ENCODE measurements at regions not wholly inside any gene's neighbourhood (a gene's known extent, or its start where the extent isn't known, plus 50 kb on each side); places are given as distances from the start of the nearest gene placed in this dataset.

GRCh38 chr13:86038490-86038889, 239.3 kb upstream of the SLITRK6 start:
- Histone ChIP-seq H3K4me3 (replicated peaks in 1 of 3) (no peak overlapping the region), H3K27me3 (no peaks in the 10 kb centered on the region), H3K4me1 (no peaks in the 10 kb centered on the region), H3K9me3 (no peaks in the 10 kb centered on the region), H3K36me3 (no peaks in the 10 kb centered on the region), H3K27ac (no peak overlapping the region)
- intact Hi-C loops (cut with DNase I): no loop called here
- 83 to 86% methylated on average over 3 of the region's 3 CpGs for WGBS, 2 donors
- DNase-seq: no peak
- TF ChIP-seq, protein P1, sequence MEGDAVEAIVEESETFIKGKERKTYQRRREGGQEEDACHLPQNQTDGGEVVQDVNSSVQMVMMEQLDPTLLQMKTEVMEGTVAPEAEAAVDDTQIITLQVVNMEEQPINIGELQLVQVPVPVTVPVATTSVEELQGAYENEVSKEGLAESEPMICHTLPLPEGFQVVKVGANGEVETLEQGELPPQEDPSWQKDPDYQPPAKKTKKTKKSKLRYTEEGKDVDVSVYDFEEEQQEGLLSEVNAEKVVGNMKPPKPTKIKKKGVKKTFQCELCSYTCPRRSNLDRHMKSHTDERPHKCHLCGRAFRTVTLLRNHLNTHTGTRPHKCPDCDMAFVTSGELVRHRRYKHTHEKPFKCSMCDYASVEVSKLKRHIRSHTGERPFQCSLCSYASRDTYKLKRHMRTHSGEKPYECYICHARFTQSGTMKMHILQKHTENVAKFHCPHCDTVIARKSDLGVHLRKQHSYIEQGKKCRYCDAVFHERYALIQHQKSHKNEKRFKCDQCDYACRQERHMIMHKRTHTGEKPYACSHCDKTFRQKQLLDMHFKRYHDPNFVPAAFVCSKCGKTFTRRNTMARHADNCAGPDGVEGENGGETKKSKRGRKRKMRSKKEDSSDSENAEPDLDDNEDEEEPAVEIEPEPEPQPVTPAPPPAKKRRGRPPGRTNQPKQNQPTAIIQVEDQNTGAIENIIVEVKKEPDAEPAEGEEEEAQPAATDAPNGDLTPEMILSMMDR (IDR thresholded peaks at IDR 0.05): no peak
- no peak for TF ChIP-seq POLR2A (IDR thresholded peaks at IDR 0.05)

- WGBS, 2 donors: 6% methylated on average over 3 of the region's 3 CpGs
- intact Hi-C loops (cut with DNase I): no loop called here
- Histone ChIP-seq H3K36me3 (no peaks in the 10 kb centered on the region), H3K4me3 (replicated peaks in 1 of 3) (no peak overlapping the region), H3K27me3 (no peaks in the 10 kb centered on the region), H3K9me3 (no peaks in the 10 kb centered on the region), H3K27ac (no peak overlapping the region), H3K4me1 (peaks cover 5 to 6% of the 10 kb centered on the region in 2 donors)
- no peak for TF ChIP-seq POLR2A (IDR thresholded peaks at IDR 0.05)
- TF ChIP-seq, protein P1 (IDR thresholded peaks at IDR 0.05): no peak
- no peak for DNase-seq
These were observed 221.3 kb upstream of the SLITRK6 start for GRCh38 chr13:86020351-86021002.

GRCh38 chr13:86006317-86006716, 207.1 kb upstream of the SLITRK6 start:
- Histone ChIP-seq H3K4me1 (no peaks in the 10 kb centered on the region), H3K27ac (no peak overlapping the region), H3K27me3 (no peaks in the 10 kb centered on the region), H3K36me3 (no peaks in the 10 kb centered on the region), H3K4me3 (replicated peaks in 1 of 3) (no peak overlapping the region), H3K9me3 (no peaks in the 10 kb centered on the region)
- intact Hi-C loops (cut with DNase I): no loop called here
- 55 to 65% methylated on average over 2 of the region's 2 CpGs for whole genome bisulfite sequencing, 2 donors
- no peak for TF ChIP-seq POLR2A (IDR thresholded peaks at IDR 0.05)
- TF ChIP-seq, protein P1 (IDR thresholded peaks at IDR 0.05): no peak
- no peak for DNase-seq

DNA sequence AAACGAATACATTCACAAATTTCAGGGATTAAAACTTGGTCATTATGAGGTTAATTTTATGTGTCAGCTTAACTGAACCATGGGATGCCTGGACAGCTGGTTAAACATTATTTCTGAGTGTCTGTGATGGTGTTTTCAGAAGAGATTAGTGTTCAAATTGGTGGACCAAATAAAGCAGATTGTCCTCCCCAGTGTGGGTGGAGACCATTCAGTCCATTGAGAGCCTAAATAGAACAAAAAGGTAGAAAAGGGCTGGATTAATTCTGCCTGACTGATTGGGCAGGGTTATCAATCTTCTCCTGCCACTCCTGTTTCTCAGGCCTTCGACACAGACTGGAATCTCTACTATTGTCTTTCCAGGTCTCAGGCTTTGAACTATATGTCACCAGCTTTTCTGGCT, 203.8 kb upstream of the SLITRK6 start:
- Histone ChIP-seq H3K27me3 (no peaks in the 10 kb centered on the region), H3K4me3 (replicated peaks in 1 of 3) (no peak overlapping the region), H3K27ac (no peak overlapping the region), H3K9me3 (no peaks in the 10 kb centered on the region), H3K4me1 (no peaks in the 10 kb centered on the region), H3K36me3 (no peaks in the 10 kb centered on the region)
- no peak for TF ChIP-seq POLR2A (IDR thresholded peaks at IDR 0.05)
- TF ChIP-seq, protein P1 (IDR thresholded peaks at IDR 0.05): no peak
- intact Hi-C loops (cut with DNase I): no loop called here
- no peak for DNase-seq
- WGBS, 2 donors: 55 to 68% methylated on average over 2 of the region's 2 CpGs

- no peak for TF ChIP-seq POLR2A (IDR thresholded peaks at IDR 0.05)
- TF ChIP-seq, protein P1 (IDR thresholded peaks at IDR 0.05): no peak
- 91 to 93% methylated on average over 2 of the region's 2 CpGs for WGBS, 2 donors
- no peak overlapping the region for H3K27ac ChIP-seq
These were observed 201.3 kb upstream of the SLITRK6 start for GRCh38 chr13:86000546-86000945.

More at GRCh38 chr13:86000546-86000945, 201.3 kb upstream of the SLITRK6 start:
- peaks cover 2 to 8% of the 10 kb centered on the region in 2 donors for H3K4me1 ChIP-seq
- DNase-seq: no peak
- H3K27me3 ChIP-seq: no peaks in the 10 kb centered on the region
- H3K9me3 ChIP-seq: no peaks in the 10 kb centered on the region
- no peaks in the 10 kb centered on the region for H3K36me3 ChIP-seq
- intact Hi-C loops (cut with DNase I): no loop called here
- H3K4me3 ChIP-seq (replicated peaks in 1 of 3): no peak overlapping the region

Measured in thyroid gland (tissue), 4 donors.